K562 (cell line): ENCODE measurements at regions not wholly inside any gene's neighbourhood (a gene's known extent, or its start where the extent isn't known, plus 50 kb on each side); places are given as distances from the start of the nearest gene placed in this dataset.

Experiments used
- ATAC-seq: fragments of 200-7000 bp; cut with Tn5 transposase; 3 replicates; pipeline ENCODE4 v1.9.1; 2020; ENCODE audit warnings: moderate library complexity
- BruUV-seq: library from RNA; stranded (reverse); fragments of 400-500 nt; replicated peaks from 2 replicates; lab custom pipeline; 2021; lab: Mats Ljungman, UMichigan
- CTCF ChIA-PET: fragments of 300-600 bp; formaldehyde crosslinking; extraction: SDS; loops from one replicate; lab custom pipeline; 2021; ENCODE audit warnings: low intra/inter-chr PET ratio; lab: Yijun Ruan, JAX
- POLR2A ChIA-PET: fragments of 300-600, 350-650 bp; sonication (Branson Sonifier 250); formaldehyde crosslinking; extraction: SDS; loops from one replicate; lab custom pipeline; 2021; ENCODE audit warnings: antibody characterized with exemption, inconsistent platforms; lab: Yijun Ruan, JAX
- DNase-seq, 4 experiments: peaks; one replicate each; pipeline versions ENCODE4 v3.0.0 to v3.0.0-alpha.2; 2011 to 2018; ENCODE audit warnings: low spot score in 3 of 4, mixed read lengths in 3 of 4; ENCODE audit errors: extremely low read depth in 1 of 4
- FAIRE-seq: peaks from 2 replicates; lab custom pipeline; 2011; peaks lifted over from hg19 to GRCh38; lab: Jason Lieb, UNC
- H2AFZ ChIP-seq: 2 replicates; pipeline ENCODE4 v1.6.0; 2011; ENCODE audit warnings: low read depth, low read length, control low read depth, inconsistent platforms
- H3K27ac ChIP-seq: fragments of 200-600 bp; 3 replicates; pipeline ENCODE4 v1.8.0; 2011; ENCODE audit warnings: low read depth, mild to moderate bottlenecking, control low read depth, inconsistent platforms, low read length, moderate library complexity, mixed read lengths; ENCODE audit errors: extremely low read depth
- H3K27me3 ChIP-seq, 2 experiments: fragments of 300-600 bp in 1 of 2; 2 replicates in 1 of 2; 3 replicates in 1 of 2; pipeline versions ENCODE4 v1.6.0 to v1.8.0; 2011; ENCODE audit warnings: inconsistent platforms in 2 of 2, low read length in 2 of 2, mild to moderate bottlenecking in 1 of 2, mixed read lengths in 1 of 2, moderate library complexity in 1 of 2; ENCODE audit not compliant: control insufficient read depth in 2 of 2, insufficient read depth in 2 of 2
- H3K36me3 ChIP-seq: fragments of 300-600 bp; 3 replicates; pipeline ENCODE4 v1.8.0; 2011; ENCODE audit warnings: mild to moderate bottlenecking, low read length, inconsistent platforms; ENCODE audit not compliant: control insufficient read depth, insufficient read depth
- H3K4me1 ChIP-seq, 2 experiments: fragments of 200-600 bp in 1 of 2; replicated peaks in 1 of 2; 2 replicates in 1 of 2; 3 replicates in 1 of 2; pipeline versions ENCODE4 v1.5.1 to v1.8.0; 2011; ENCODE audit warnings: inconsistent platforms in 2 of 2, low read length in 2 of 2, mild to moderate bottlenecking in 1 of 2, mixed read lengths in 1 of 2, moderate library complexity in 1 of 2; ENCODE audit not compliant: control insufficient read depth in 2 of 2, insufficient read depth in 2 of 2
- H3K4me2 ChIP-seq: 2 replicates; pipeline ENCODE4 v1.6.1; 2011; ENCODE audit warnings: low read length, control low read depth, inconsistent platforms, mixed read lengths; ENCODE audit not compliant: insufficient read depth
- H3K4me3 ChIP-seq: fragments of 200-600 bp; sonication (generic), shearing (Covaris generic); 2 replicates; pipeline ENCODE4 v1.5.1; 2016; ENCODE audit warnings: control low read depth, inconsistent platforms
- H3K79me2 ChIP-seq: fragments of 200-600 bp; 3 replicates; pipeline ENCODE4 v1.8.0; 2011; ENCODE audit warnings: low read length, inconsistent platforms; ENCODE audit not compliant: control insufficient read depth, insufficient read depth
- H3K9ac ChIP-seq, 2 experiments: 2 replicates each; pipeline versions ENCODE4 v1.6.0 to v1.6.1; 2011; ENCODE audit warnings: low read depth in 2 of 2, low read length in 2 of 2, control low read depth in 1 of 2, inconsistent platforms in 1 of 2, mild to moderate bottlenecking in 1 of 2, mixed read lengths in 1 of 2; ENCODE audit not compliant: insufficient read depth in 1 of 2
- H3K9me1 ChIP-seq: one replicate; pipeline ENCODE4 v1.6.0; 2011; ENCODE audit warnings: inconsistent platforms, mild to moderate bottlenecking, low read length, moderate library complexity; ENCODE audit not compliant: control insufficient read depth, insufficient read depth
- H3K9me3 ChIP-seq: replicated peaks from 2 replicates; pipeline ENCODE4 v1.5.1; 2011; ENCODE audit warnings: low read depth, low read length, inconsistent platforms; ENCODE audit not compliant: control insufficient read depth, insufficient read depth
- H4K20me1 ChIP-seq: replicated peaks from 2 replicates; pipeline ENCODE4 v1.6.1; 2011; ENCODE audit warnings: low read length, inconsistent platforms, mixed read lengths; ENCODE audit not compliant: control insufficient read depth, insufficient read depth
- ADNP ChIP-seq: fragments of 200-800 bp; sonication (Bioruptor generic); IDR thresholded peaks from 2 replicates; pipeline ENCODE4 v1.6.1; 2016; ENCODE audit warnings: missing genetic modification characterization, missing compliant biosample characterization
- CXXC5 ChIP-seq: fragments of 250-450 bp; sonication (Bioruptor Pico); IDR thresholded peaks from 2 replicates; pipeline ENCODE4 v1.8.0; 2022; ENCODE audit warnings: inconsistent platforms, mild to moderate bottlenecking, moderate library complexity
- EZH2 ChIP-seq: IDR thresholded peaks from 2 replicates; pipeline ENCODE4 v1.6.1; 2012; ENCODE audit warnings: low read depth, mild to moderate bottlenecking, inconsistent platforms, low read length, borderline replicate concordance
- FOXK2 ChIP-seq, 2 experiments: fragments of 450-650 bp; IDR thresholded peaks in 1 of 2; conservative IDR thresholded peaks in 1 of 2; 2 replicates each; pipeline ENCODE4 v1.6.1; 2016; ENCODE audit warnings: low read depth in 2 of 2, mild to moderate bottlenecking in 1 of 2
- HBP1 ChIP-seq: fragments of 450-650 bp; formaldehyde crosslinking; IDR thresholded peaks from 2 replicates; pipeline ENCODE4 v1.4.0; 2022; ENCODE audit warnings: missing genetic modification characterization
- HDAC2 ChIP-seq: fragments of 450-650 bp; IDR thresholded peaks from 2 replicates; pipeline ENCODE4 v1.6.1; 2016; ENCODE audit warnings: mild to moderate bottlenecking
- NCOA6 ChIP-seq: fragments of 450-650 bp; IDR thresholded peaks from 2 replicates; pipeline ENCODE4 v1.6.1; 2017; ENCODE audit warnings: mild to moderate bottlenecking
- NFIC ChIP-seq: fragments of 450-650 bp; IDR thresholded peaks from 2 replicates; pipeline ENCODE4 v1.6.1; 2017; ENCODE audit warnings: mild to moderate bottlenecking, inconsistent platforms
- RREB1 ChIP-seq: fragments of 250-450 bp; sonication (Bioruptor Pico); IDR thresholded peaks from 2 replicates; pipeline ENCODE4 v1.4.0; 2020
- ZNF143 ChIP-seq: sonication (generic); formaldehyde crosslinking; IDR thresholded peaks from 2 replicates; pipeline ENCODE4 v1.9.0; 2022; ENCODE audit warnings: mild to moderate bottlenecking, missing genetic modification reagents
- ZNF23 ChIP-seq: fragments of 250-450 bp; sonication (Bioruptor Pico); IDR thresholded peaks from 2 replicates; pipeline ENCODE4 v1.4.0; 2020; ENCODE audit warnings: mild to moderate bottlenecking
- WGBS: fragments of 100-300 bp; shearing (Covaris generic); methylation state at CpG from one replicate; pipeline ENCODE4 v1.1.6; 2016; ENCODE audit warnings: low coverage, mixed read lengths; ENCODE audit not compliant: insufficient coverage; ENCODE audit errors: missing lambda C conversion rate; 5-methylcytosine and 5-hydroxymethylcytosine counted together
- in situ Hi-C: fragments of 300-500 bp; cut with MboI; formaldehyde crosslinking; loops from 4 replicates; pipeline ENCODE4 v1.15.0; 2018; ENCODE audit warnings: inconsistent platforms, mixed read lengths
- intact Hi-C: fragments of 100-400 bp; cut with micrococcal nuclease; formaldehyde crosslinking; loops from 2 replicates; pipeline ENCODE4 v1.14.2; 2022
- TF ChIP-seq, protein P1 (sequence below): sonication (generic); formaldehyde crosslinking; IDR thresholded peaks from 2 replicates; pipeline ENCODE4 v1.8.0; 2022; ENCODE audit warnings: missing genetic modification reagents, mild to moderate bottlenecking, moderate library complexity, borderline replicate concordance
- TF ChIP-seq, protein P2 (sequence below): fragments of 250-450 bp; sonication (Bioruptor Pico); IDR thresholded peaks from 2 replicates; pipeline ENCODE4 v1.5.0; 2021

DNA sequence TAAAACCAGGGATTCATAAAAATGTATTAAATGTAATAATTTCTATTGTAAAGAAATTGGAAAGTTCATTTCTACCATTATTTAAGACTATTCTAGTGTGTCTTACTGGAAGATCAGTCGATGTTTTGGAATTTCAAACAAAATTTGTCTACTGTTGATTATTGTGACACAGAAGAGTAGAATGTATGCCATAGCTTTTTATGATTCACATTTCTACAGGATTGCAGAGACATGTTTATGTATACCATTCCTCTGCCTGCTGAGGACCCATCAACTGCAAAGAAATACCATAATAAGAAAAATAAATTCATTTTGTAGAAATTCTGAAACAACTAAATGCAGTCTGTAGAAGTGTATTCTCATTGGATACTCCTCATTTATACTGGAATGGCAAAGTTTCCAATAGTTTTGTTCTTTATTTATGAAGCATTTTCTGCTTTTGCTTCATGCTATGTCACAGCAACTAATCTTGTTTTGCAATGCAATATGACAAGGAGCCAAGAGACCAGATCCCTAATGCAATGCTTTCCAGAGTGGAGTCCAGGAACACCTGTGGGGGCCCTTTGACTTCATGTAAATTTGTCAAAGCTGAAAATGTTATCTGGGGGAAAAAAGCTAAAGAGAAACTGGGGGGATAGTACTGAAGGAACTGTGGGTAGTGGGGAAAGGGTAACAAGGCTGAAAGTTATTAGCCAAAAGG lies 172.9 kb upstream of the LRIG3 start (continued):
- TF ChIP-seq NFIC = no peak
- TF ChIP-seq RREB1 (CRISPR knock-in tag) = no peak
- TF ChIP-seq, all 486 proteins: peak for 0

DNA sequence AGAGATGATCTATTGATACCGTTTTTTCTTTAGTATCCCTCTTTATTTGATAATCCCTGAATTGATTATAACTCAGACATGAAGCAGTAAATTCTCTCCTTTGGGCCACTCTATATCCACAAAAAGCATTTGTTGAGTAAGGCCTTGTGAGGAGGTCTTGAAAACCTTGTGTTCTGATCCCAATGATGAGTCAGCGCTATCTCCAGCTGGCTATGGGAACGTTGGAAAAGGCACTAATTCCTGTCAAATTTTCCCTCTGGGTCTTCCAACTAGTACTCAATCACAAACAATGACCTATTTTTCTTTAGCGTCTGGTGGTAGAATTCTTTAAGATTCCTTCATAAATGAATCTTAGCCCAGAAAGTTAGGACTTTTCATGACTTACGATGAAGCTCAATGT lies 168.4 kb upstream of the LRIG3 start:
- no peak for ATAC-seq
- 1% methylated on average over 5 of the region's 5 CpGs for WGBS
- no peak for FAIRE-seq
- no peak for TF ChIP-seq NCOA6
- TF ChIP-seq FOXK2 (conservative IDR thresholded peaks at IDR 0.05 in 1 of 2, IDR thresholded peaks at IDR 0.05 in 1 of 2; ENCODE audit: low read depth in 2 of 2) = no peak
- TF ChIP-seq ADNP = no peak
- TF ChIP-seq, protein P1, sequence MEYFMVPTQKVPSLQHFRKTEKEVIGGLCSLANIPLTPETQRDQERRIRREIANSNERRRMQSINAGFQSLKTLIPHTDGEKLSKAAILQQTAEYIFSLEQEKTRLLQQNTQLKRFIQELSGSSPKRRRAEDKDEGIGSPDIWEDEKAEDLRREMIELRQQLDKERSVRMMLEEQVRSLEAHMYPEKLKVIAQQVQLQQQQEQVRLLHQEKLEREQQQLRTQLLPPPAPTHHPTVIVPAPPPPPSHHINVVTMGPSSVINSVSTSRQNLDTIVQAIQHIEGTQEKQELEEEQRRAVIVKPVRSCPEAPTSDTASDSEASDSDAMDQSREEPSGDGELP (CRISPR knock-in tag) = no peak
- TF ChIP-seq HDAC2 = no peak
- TF ChIP-seq EZH2 = no peak
- no peak for TF ChIP-seq ZNF143 (CRISPR knock-in tag)
- TF ChIP-seq HBP1 (CRISPR knock-in tag) = no peak
- TF ChIP-seq, protein P2, sequence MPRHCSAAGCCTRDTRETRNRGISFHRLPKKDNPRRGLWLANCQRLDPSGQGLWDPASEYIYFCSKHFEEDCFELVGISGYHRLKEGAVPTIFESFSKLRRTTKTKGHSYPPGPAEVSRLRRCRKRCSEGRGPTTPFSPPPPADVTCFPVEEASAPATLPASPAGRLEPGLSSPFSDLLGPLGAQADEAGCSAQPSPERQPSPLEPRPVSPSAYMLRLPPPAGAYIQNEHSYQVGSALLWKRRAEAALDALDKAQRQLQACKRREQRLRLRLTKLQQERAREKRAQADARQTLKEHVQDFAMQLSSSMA (CRISPR knock-in tag) = no peak
- no peak for TF ChIP-seq ZNF23
- no peak for TF ChIP-seq CXXC5

More for the DNA sequence above, 168.4 kb upstream of the LRIG3 start:
- Histone ChIP-seq H3K9me3 (no peaks in the 10 kb centered on the region), H3K4me2 (no peak overlapping the region), H3K9ac (no peak overlapping the region), H3K27ac (no peak overlapping the region), H2AFZ (no peak overlapping the region), H4K20me1 (no peaks in the 10 kb centered on the region), H3K36me3 (no peaks in the 10 kb centered on the region), H3K4me3 (no peak overlapping the region), H3K27me3 (no peaks in the 10 kb centered on the region), H3K4me1 (no peaks in the 10 kb centered on the region), H3K9me1 (no peaks in the 10 kb centered on the region), H3K79me2 (no peaks in the 10 kb centered on the region)
- intact Hi-C loops = no loop called here
- in situ Hi-C loops = no loop called here
- ChIA-PET CTCF (no interaction called here), POLR2A (no interaction called here)
- no peak for DNase-seq
- BruUV-seq = no TSS peak
